ENCODE measurements at regions not wholly inside any gene's neighbourhood (a gene's known extent, or its start where the extent isn't known, plus 50 kb on each side); places are given as distances from the start of the nearest gene placed in this dataset.

DNA sequence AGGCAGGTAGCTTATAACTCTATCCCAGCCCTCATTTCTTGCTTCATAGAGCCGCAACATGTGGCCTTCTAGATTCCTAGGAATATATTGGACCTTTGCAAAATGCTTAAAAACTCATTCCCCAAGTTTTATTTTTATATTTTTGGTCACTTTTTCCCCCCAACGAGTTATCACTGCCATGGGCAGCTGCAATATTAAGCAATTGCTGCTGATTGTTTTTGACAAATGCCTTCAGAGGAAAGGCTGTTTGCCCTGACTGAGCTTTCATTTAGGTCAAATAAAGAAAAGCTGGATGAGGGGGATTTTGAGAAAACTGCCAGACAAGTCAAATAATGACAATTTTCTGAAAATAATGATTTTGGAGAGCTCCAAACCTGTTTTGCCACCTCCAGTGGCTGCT lies 976.9 kb upstream of the MBL2 start:
- DNase-seq (ENCODE audit: low spot score): no peak

DNA sequence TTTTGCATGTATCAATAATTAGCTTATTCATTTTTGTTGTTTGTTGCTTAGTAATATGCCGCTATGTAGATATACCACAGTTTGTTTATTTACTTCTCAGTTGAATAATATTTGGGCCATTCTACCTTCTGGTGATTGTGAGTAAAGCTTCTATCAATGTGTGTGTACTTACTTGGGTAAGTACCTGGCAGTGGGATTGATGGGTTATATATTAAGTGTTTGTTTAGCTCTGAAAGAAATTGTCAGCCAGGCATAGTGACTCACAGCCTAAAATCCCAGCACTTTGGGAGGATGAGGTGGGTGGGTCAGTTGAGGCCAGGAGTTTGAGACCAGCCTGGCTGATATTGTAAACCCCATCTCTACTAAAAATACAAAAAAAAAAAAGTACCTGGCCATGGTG lies 975.7 kb upstream of the MBL2 start:
- DNase-seq (ENCODE audit: low spot score): no peak

DNA sequence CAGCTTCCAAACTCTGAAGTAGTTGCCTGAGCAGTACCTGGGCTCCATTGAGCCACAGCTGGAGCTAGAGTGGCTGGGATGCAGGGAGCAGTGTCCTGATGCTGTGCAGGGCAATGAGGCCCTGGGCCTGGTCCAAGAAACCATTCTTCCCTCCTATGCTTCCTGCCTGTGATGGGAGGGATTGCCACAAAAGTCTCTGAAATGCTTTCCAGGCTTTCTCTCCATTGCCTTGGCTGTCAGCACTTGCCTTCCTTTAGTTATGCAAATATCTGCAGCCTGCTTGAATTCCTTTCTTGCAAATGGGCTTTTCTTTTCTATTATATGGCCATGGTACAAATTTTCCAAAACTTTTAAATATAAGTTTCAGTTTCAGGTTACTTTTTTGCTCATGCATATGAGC lies 972.2 kb upstream of the MBL2 start:
- no peak for DNase-seq (ENCODE audit: low spot score)

DNA sequence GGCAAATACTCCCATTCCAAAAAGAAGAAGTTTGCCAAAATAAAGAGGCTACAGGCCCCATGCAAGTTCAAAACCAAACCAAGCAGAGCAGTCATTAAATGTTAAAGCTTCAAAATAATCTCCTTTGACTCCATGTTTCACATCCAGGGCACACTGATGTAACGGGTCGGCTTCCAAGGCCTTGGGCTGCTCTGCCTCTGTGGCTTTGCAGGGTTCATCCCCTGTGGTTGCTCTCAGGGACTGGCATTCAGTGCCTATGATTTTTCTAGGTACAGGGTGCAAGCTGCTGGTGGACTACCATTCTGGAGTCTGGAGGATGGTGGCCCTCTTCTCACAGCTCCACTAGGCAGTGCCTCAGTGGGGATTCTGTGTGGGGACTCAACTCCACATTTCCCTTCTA lies 971.6 kb upstream of the MBL2 start:
- no peak for DNase-seq (ENCODE audit: low spot score)

DNA sequence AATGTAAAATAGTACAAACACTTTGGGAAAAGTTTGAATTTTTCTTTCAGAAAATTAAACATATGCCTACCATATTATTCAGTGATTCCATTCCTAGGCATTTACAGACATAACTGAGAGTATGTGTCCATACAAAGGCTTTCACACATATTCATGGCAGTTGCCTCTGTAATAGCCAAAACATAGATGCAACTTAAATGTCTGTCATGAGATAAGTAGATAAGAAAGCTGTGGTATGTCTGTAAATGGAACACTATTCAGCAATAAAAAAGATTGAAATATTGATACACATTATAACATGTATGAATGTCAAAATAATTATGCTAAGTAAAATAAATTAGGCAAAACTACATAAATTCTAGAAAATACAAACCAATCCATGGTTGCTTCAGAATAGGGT lies 964.5 kb upstream of the MBL2 start:
- no peak for DNase-seq (ENCODE audit: low spot score)

DNA sequence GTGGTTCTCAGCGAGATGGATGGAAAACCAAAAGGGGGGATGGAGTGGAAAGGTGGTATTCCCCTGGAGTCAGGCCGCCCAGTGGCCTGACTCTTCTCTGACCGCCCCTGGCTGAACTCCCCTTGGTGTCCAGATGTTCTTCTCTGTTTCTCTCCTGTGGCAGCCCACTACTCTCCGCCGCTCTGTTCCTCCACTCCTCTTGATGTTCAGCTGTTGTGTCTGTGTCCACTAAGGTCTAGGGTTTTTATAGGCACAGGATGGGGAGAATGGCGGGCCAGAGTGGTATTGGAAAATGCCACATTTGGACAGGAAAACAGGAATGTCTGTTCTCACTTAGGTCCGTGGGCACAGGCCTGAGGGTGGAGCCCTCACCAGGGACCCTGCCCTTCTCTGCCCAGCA lies 954.3 kb upstream of the MBL2 start:
- no peak for DNase-seq (ENCODE audit: low spot score)

DNA sequence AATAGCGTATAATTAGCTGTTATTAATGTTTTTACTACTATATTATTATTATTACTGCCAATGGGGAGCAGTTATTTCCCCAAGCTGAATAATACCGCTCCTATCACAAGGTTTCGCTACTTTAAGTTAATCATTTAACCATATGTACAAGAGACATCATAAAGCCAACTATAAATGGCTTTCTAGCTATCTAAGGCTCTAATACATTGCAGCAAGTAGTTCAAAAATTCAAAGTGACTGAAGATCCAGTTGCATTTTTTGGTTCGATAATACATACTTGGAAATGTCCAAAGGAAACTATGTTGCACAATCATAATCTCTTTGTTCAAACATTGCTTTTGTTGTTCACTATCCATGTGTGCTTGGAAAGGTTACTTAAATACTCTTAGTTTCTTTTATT lies 952.0 kb upstream of the MBL2 start:
- DNase-seq (ENCODE audit: low spot score): no peak

DNA sequence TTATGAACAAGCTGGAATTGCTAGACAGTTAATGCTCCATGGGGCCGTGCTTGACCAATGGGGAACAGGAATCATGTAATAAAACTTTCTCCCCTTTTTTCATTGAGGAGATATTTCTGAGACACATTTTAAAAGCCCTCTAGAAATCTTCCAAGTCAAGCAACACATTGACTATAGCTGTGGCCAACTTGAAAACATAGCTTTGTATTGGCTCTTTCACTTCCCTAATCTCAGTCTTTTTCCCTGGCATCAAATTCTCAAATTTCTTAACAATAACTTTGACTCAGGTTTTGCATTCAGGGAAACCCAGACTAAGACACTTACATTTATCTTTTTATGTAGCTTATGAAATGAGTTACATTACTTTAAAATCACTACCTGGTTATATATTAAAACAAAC lies 947.1 kb upstream of the MBL2 start:
- no peak for DNase-seq (ENCODE audit: low spot score)

DNA sequence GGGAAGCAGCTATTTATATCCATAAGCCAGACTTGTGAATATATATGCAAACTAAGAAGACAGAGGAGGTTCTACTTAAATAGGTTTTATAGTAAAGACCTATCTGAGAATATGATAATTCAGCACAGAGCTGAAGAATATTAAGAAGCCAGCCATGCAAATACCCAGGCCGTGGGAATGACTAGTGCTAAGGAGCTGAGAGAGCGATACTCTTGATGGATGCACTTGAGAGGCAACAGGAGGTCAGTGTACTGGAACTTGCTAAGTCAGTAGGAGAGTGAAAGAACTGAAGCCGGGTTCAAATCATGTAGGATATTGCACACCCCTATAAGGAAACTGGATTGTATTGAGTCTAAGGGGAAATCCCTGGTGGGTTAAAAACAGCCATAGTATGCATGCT lies 943.6 kb upstream of the MBL2 start:
- DNase-seq (ENCODE audit: low spot score): no peak

DNA sequence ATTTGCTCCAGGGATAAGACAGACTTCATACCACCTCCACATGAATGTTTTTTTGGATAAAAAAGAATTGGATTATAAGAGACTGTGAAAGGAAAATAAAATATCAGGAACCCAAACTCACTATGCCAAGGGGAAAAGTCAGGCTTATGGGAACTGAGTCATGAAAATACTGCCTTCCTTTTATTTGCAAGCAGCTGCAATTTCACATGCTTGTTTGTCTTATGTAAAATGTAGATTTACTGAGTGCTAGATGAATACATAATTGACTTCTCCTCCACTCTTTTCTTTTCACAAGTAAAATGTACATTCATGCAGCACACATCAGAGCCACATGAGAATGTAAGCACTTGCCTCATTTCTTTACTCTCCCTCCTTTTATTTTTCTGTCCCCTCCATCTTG lies 940.8 kb upstream of the MBL2 start:
- no peak for DNase-seq (ENCODE audit: low spot score)

DNA sequence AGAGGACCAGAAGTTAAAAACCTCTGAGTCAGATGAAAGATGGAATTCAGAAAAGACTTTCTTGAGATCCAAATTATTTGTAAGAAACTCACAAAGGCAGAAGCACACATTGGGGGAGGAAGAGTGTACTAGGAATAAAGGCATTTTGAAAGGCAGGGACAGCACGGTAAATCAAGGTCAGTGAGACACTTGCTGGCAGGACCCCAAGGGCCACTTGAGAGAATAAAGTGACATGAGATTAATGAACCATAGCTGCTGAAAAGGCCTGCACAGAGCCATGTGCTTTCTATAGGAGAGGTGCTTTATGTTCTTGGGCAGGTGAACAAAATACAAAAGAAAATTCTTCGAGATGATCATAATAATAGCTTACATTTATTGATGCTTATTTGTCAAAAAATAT lies 929.9 kb upstream of the MBL2 start:
- DNase-seq (ENCODE audit: low spot score): no peak

DNA sequence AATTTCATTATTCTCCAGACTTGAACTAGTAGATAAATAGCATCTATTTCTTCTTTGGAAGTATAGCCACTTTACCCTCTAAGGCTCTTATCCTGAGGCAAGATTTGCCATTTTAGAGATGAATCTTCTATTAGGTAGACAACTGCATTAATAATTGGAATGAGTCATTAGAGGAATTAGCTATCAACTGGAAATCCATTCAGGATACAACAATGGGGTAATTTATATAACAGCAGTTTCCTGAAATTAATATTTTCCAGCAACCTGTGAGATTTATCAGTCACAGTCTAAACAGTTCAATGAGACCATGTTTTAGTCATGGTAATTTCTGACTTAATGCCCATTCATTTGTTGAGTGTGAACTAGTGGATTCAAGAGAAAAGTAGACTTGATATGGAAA lies 928.6 kb upstream of the MBL2 start:
- DNase-seq (ENCODE audit: low spot score): no peak

DNA sequence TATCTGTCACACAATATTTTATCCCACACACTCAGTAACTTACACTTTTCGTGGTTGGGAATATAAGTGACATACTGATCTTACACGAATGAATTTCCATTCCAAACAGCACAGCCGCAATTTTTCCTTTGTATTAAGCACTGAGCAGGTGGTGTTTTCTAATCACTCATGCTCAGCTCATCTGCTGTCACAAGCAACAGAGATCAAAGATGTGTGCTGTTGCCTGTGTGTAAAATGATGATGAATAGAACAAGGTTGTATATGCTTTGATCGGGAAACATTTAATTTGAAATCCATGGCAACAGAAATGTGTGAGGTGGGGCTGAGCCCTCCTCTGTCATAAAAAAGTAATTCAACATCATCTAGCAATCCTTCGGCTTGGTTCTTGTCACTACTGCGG lies 927.7 kb upstream of the MBL2 start:
- DNase-seq (ENCODE audit: low spot score): no peak

DNA sequence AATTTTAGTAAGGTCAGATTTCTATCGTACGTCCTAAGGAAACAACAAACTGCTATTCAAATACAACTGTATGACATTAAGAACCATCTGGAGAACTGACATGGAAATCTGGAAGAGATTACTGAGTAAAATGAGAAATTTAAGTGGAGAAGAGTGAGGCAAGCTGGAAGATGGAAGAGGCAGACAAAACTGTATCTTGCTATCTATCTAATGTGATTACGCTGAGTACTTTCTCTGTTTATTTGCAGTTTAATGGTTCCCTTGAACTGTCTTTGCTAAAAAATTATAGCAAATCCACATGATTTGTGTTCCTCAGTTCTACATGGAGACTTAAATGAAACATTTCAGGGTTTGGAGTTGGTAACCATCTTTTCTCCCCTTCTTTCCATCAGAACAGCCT lies 927.1 kb upstream of the MBL2 start:
- no peak for DNase-seq (ENCODE audit: low spot score)

DNA sequence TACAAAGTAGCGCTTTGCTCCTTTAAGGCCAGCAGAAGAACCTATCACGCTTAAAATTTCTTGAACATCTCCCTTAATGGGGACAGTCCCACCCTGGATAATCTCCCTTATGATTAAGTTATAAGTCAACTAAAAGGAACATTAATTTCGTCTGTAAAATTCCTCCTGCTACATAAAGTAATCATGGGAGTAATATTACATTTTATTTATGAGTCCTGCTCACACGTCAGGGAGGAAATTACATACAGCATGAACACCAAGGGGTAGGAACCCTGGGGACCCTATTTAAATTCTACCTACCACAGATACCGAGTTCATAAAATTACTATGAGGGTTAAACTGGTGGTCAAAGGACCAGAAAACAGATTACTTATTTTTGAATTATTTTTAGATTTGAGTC lies 926.6 kb upstream of the MBL2 start:
- DNase-seq (ENCODE audit: low spot score): no peak

DNA sequence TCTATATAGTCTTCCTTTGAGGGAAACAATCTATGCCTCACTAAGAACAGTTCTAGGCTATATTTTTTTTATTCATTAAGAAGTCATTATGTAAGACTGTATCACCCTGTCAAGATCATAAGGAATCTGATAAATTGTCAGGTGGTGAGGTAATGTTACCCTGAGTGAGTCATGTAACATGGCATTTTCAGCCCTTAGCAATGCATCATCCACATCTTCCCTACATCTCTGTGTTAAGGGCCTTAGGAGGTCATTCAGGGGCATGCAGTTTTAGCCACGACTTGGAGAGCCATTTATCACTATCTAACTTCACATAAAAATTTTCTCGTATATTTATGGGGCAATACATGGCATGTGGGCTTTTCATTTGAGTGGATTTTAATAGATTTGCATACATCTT lies 924.5 kb upstream of the MBL2 start:
- DNase-seq (ENCODE audit: low spot score): no peak

DNA sequence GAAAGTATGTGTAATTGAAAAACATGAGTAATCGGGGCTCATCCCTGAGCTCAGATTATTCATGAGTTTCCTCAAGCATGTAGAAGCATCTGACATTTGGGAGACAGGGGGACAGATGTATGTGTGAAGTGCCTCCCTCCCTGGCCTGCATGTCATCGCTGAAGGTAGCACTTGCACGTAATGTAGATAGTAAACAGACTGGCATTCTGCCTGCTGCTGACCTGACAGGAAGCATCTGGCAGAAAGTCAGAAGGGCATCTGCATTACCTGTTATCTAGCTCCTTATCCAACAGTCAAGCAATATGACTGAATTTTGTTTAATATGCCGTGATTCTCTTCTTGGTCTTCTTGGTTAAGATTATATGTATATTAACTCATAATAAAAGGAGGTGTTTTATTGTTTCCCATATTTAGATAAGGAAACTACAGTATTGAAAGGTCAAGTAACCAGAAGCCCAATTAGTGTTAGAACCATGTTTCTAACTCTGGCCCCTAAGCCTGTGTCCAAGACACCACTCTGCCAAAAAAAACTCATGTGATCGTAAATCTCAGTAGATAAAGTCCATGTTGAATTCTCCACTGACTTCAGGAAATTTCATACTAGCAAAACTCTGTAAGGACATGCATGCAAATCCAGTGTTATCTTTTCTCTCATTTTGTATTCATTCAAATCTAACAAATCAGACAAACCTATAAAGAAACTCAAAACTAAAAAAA lies 918.1 kb upstream of the MBL2 start:
- no peak for DNase-seq (ENCODE audit: low spot score)

DNA sequence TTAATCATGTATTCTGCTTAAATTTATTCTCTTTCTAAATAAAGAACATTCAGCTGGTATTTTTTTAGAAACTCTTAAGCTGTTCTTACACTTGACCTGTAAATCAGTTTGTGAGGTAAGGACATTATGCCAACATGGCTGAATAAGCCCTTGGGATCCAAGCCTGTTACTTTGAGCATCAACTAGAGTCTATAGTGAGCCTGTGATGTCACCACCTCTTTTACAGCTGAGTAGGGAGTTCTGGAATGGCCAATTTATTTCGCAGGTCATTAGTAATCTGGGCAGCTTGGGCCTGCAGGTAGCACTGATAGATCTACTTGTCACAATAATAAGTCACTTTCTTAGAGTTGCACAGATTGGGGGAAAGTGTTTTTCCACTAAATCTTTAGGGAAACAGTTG lies 915.2 kb upstream of the MBL2 start:
- no peak for DNase-seq (ENCODE audit: low spot score)

DNA sequence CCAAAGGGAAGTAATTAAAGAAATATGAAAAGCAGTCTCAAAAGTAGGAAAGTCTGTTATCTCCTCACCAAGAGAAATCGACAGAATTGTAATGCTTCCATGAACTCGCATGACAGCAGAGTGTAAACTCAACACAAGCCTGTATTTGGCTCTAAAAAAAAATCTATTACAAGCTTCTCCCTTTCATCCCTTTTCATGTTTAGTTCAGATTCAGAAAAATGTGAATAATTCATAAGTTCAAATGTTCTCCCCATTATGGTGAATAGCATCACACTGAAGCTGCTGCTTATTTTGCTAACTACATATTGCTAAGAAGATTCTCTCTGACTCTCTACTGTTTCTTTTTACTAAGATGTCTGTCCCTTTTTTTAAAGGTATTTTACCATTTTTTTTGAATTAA lies 910.3 kb upstream of the MBL2 start:
- no peak for DNase-seq (ENCODE audit: low spot score)

DNA sequence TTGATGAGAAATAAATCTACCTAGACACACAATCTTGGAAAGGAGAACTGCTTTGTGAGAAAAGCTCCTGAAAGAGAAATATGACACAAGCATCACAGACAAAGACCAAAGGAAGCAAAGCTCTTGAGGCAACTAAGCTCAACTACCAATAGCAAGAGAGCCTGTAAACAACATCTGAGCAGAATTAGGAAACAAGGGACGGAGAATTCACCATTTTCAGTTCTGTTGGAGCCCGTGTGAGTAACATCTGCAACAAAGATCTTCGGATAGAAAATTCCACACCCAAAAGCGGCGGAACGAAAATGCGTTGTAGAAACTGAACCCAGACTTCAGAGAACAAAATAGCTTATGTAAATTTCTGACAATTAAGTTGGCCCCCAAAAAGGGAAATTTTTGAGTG lies 909.9 kb upstream of the MBL2 start:
- no peak for DNase-seq (ENCODE audit: low spot score)

DNA sequence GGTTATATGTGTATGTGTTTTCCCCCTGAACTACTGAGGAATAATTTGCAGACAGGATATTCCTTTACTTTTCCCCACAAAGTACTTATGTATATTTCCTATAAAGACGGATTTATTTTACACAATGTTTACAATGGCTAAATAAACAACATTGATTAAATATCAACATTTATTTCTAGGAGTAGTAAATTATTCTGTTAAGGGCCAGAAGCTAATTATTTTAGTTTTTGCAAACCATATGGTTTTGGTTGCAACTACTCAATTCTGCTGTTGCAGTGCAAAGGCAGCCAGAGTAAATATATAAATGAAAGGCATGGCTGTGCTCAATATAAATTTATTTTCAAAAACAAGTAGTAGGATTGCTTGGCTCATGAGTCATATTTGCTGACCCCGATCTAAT lies 907.1 kb upstream of the MBL2 start:
- DNase-seq (ENCODE audit: low spot score): no peak

DNA sequence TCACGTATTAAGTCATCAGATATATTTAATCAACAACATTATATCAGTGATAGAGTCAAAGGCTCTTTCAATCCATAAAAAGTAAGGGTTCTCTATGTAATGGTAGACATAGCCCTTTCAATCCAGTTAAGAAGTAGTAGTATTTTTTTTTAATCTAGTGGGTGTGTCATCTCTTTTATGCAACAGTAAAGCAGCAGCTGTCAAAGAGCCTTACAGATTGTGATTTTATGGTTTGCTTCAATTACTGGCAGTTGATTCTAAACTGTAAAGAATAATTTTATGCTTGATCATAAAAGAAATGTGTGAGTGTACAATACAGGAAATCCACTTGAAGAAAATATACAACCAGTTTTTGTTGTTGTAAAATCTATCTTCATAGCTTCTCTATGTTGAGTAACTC lies 902.6 kb upstream of the MBL2 start:
- no peak for DNase-seq (ENCODE audit: low spot score)

DNA sequence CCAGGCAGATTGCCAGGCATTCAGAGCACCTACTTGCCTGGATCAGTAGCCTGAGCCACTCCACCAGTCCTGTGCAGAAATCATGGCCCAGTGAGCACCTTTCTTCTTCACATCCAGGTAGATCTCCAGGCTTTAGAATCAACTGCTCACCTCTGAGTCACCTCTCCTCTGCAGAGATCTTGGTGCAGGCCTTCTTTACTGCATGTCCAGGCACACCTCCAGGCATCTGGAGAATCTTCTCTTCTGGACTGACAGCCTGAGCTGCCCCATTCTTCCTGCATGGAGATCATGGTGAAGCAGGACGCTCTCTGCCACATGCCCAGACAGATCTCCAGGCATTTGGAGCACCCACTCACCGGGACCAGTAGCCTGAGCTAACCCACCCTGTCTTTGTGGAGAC lies 894.5 kb upstream of the MBL2 start:
- no peak for DNase-seq (ENCODE audit: low spot score)

DNA sequence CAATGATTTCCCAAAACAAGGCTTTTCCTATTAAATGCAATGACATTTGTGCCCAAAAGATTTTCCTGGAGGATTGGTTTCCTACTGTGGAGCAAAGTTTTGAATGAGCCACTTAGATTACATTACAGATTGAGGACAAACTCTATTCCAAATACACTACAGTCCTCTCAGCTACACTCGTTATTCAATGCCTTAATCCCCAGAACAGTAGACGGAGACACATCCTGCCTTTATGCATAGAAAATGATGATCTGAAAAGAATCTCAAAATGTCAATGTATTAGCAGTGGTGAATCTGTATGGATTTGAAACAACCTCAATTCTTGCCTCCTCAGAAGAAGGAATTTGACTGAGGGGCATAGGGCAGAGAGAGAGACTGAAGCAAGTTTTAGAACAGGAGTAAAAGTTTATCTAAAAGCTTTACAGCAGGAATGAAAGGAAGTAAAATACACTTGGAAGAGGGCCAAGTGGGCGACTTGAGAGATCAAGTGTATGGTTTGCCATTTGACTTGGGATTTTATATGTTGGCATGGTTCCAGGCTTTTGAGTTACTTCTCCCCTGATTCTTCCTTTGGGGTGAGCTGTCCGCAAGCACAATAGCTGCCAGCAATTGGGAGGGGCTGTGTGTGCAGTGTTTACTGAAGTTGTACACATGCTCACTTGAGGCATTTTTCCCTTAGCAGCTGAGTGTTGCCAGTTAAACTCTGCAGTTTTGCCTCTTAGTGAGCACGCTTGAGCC lies 891.9 kb upstream of the MBL2 start:
- no peak for DNase-seq (ENCODE audit: low spot score)
